HG03196 (cell line): ENCODE measurements at regions not wholly inside any gene's neighbourhood (a gene's known extent, or its start where the extent isn't known, plus 50 kb on each side); places are given as distances from the start of the nearest gene placed in this dataset.

Source experiments
- ATAC-seq: cut with Tn5 transposase; IDR thresholded peaks from one replicate; pipeline ENCODE4 v1.9.1; 2021; ENCODE audit not compliant: unreplicated experiment

GRCh38 chr2:176500901-176501300 is 231.7 kb downstream of the MTX2 start:
- ATAC-seq = no peak

- ATAC-seq = no peak
These were observed 232.4 kb downstream of the MTX2 start for GRCh38 chr2:176501617-176502016.

GRCh38 chr2:176502619-176503018 is 233.4 kb downstream of the MTX2 start:
- no peak for ATAC-seq

GRCh38 chr2:176503776-176504175 is 234.5 kb downstream of the MTX2 start:
- no peak for ATAC-seq

GRCh38 chr2:176504440-176504839 is 235.2 kb downstream of the MTX2 start:
- ATAC-seq = no peak

GRCh38 chr2:176507786-176508185 is 238.5 kb downstream of the MTX2 start:
- no peak for ATAC-seq

GRCh38 chr2:176508374-176508773 is 239.1 kb downstream of the MTX2 start:
- no peak for ATAC-seq

GRCh38 chr2:176508984-176509740 is 239.9 kb downstream of the MTX2 start:
- ATAC-seq = peak; percentile 59

GRCh38 chr2:176514276-176514675 is 245.0 kb downstream of the MTX2 start:
- ATAC-seq = no peak

- no peak for ATAC-seq
These were observed 245.7 kb downstream of the MTX2 start for GRCh38 chr2:176514805-176515500.

GRCh38 chr2:176516051-176516602 is 246.9 kb downstream of the MTX2 start:
- no peak for ATAC-seq

GRCh38 chr2:176518823-176519222 is 249.6 kb downstream of the MTX2 start:
- ATAC-seq = no peak

- no peak for ATAC-seq
These were observed 252.8 kb downstream of the MTX2 start for GRCh38 chr2:176521878-176522670.

- ATAC-seq = no peak
These were observed 255.8 kb downstream of the MTX2 start for GRCh38 chr2:176525086-176525485.

GRCh38 chr2:176526995-176527901 is 258.0 kb downstream of the MTX2 start:
- no peak for ATAC-seq

- no peak for ATAC-seq
These were observed 262.4 kb downstream of the MTX2 start for GRCh38 chr2:176531608-176532007.

GRCh38 chr2:176533505-176534193 is 264.4 kb downstream of the MTX2 start:
- no peak for ATAC-seq

- no peak for ATAC-seq
These were observed 265.7 kb downstream of the MTX2 start for GRCh38 chr2:176534798-176535466.

- no peak for ATAC-seq
These were observed 266.3 kb downstream of the MTX2 start for GRCh38 chr2:176535467-176536113.
